ENCODE measurements at regions not wholly inside any gene's neighbourhood (a gene's known extent, or its start where the extent isn't known, plus 50 kb on each side); places are given as distances from the start of the nearest gene placed in this dataset.
"Not testable (repeated sequence)": the region's sequence is repeated elsewhere in the genome, so short reads cannot be mapped to it uniquely, and the experiment has no call there.

DNA sequence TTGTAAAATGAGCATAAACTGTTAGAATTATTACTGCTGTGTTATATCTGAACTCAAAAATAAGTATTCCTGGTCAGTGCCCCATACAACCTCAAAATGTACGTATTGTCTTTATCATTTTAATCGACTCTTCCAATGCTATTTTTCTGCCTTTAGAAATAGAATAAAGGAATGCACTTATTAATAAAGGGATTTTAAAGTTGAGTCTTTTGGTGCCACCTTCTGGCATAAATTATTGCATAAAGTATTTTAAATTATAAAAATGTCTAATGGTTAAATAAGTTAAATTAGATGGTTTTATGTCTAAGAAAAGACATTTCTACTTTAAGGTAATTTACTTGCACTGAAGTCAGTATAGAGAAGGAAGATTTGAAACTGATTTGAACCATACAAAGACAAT lies 424.0 kb upstream of the NDST4 start:
- TF ChIP-seq EP300 (IDR thresholded peaks at IDR 0.05): no peak
- TF ChIP-seq, protein P1, sequence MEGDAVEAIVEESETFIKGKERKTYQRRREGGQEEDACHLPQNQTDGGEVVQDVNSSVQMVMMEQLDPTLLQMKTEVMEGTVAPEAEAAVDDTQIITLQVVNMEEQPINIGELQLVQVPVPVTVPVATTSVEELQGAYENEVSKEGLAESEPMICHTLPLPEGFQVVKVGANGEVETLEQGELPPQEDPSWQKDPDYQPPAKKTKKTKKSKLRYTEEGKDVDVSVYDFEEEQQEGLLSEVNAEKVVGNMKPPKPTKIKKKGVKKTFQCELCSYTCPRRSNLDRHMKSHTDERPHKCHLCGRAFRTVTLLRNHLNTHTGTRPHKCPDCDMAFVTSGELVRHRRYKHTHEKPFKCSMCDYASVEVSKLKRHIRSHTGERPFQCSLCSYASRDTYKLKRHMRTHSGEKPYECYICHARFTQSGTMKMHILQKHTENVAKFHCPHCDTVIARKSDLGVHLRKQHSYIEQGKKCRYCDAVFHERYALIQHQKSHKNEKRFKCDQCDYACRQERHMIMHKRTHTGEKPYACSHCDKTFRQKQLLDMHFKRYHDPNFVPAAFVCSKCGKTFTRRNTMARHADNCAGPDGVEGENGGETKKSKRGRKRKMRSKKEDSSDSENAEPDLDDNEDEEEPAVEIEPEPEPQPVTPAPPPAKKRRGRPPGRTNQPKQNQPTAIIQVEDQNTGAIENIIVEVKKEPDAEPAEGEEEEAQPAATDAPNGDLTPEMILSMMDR (IDR thresholded peaks at IDR 0.05): peak in 2 of 7 experiments; percentile 9 to 18
- no peak overlapping the region for H3K27ac ChIP-seq
- no peaks in the 10 kb centered on the region for H3K27me3 ChIP-seq
- no peaks in the 10 kb centered on the region for H3K36me3 ChIP-seq
- 22 to 51% (median 37%) methylated on average over 2 of the region's 2 CpGs for WGBS, 5 donors
- no peaks in the 10 kb centered on the region for H3K9me3 ChIP-seq
- DNase-seq: peak in 1 of 2 donors; percentile 14
- no peak overlapping the region for H3K4me3 ChIP-seq
- no peaks in the 10 kb centered on the region for H3K4me1 ChIP-seq
- intact Hi-C loops (cut with DNase I; ENCODE audit: low total_unique reads): no loop called here

DNA sequence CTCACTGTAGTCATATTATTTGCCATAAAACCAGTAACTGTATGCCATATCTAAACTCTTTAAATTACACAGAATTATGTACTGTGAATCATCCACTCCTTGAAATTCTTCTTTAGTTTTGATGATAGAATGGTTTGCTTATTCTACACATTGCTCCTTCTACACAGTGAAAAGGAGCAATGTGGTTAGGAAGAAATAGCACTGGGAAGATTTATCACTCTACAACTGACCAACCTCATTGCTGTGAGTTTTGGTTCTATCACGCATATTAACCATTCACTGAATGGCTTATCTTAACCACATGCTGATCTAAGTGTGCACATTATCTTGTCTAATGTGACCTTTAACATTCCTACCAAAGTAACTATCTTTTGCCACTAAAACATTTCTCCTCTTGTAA lies 415.7 kb upstream of the NDST4 start:
- H3K4me1 ChIP-seq: no peaks in the 10 kb centered on the region
- no peaks in the 10 kb centered on the region for H3K27me3 ChIP-seq
- H3K9me3 ChIP-seq: no peaks in the 10 kb centered on the region
- no peak for DNase-seq
- H3K4me3 ChIP-seq: no peak overlapping the region
- no peak overlapping the region for H3K27ac ChIP-seq
- WGBS, 5 donors: 37 to 83% (median 48%) methylated on average over 1 of the region's 1 CpG
- intact Hi-C loops (cut with DNase I; ENCODE audit: low total_unique reads): no loop called here
- TF ChIP-seq, protein P1 (IDR thresholded peaks at IDR 0.05): no peak
- no peak for TF ChIP-seq POLR2A (IDR thresholded peaks at IDR 0.05)
- no peaks in the 10 kb centered on the region for H3K36me3 ChIP-seq

DNA sequence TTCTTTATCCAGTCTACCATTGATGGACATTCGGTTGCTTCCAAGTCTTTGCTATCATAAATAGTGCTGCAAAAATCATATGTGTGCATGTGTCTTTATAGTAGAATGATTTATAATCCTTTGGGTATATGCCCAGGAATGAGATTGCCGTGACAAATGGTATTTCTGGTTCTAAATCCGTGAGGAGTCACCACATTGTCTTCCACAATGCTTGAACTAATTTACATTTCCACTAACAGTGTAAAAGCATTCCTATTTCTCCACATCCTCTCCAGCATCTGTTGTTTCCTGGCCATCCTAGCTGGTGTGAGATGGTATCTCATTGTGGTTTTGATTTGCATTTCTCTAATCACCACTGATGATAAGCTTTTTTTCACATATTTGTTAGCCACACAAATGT lies 406.1 kb upstream of the NDST4 start:
- H3K36me3 ChIP-seq; DNase-seq; H3K4me3 ChIP-seq; intact Hi-C loops (cut with DNase I; ENCODE audit: low total_unique reads); H3K27ac ChIP-seq; H3K9me3 ChIP-seq; H3K4me1 ChIP-seq; H3K27me3 ChIP-seq: not testable (repeated sequence)
- 76 to 85% (median 84%) methylated on average over 3 of the region's 3 CpGs for WGBS, 5 donors

DNA sequence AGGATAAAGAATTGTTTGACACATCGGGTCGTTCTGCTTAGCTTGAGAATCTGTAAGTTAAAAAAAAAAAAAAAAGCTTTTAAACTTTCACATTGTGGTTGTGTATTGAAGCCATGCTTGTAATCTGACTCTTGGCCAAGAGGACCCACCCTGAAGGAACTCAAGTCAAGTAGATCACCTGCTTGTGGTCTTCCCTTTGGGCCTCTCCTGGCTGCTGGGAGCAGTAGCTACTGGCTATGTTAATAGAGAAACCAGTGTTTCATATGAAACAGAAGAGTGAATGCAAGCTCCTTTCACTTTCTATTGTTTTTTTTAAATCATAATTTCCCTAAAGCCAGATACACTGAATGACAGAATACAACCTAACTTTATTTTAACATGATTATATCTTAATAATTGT lies 402.4 kb upstream of the NDST4 start:
- TF ChIP-seq POLR2AphosphoS5 (IDR thresholded peaks at IDR 0.05): no peak
- TF ChIP-seq EP300 (IDR thresholded peaks at IDR 0.05): no peak
- TF ChIP-seq, protein P1 (IDR thresholded peaks at IDR 0.05): no peak
- TF ChIP-seq POLR2A (IDR thresholded peaks at IDR 0.05): no peak
- intact Hi-C loops (cut with DNase I; ENCODE audit: low total_unique reads): no loop called here
- Histone ChIP-seq H3K27ac (no peak overlapping the region), H3K9me3 (no peaks in the 10 kb centered on the region), H3K4me1 (no peaks in the 10 kb centered on the region), H3K27me3 (no peaks in the 10 kb centered on the region), H3K36me3 (no peaks in the 10 kb centered on the region), H3K4me3 (no peak overlapping the region)
- DNase-seq: peak in 1 of 2 donors; percentile 17
- 13 to 41% (median 38%) methylated on average over 2 of the region's 2 CpGs for WGBS, 5 donors

DNA sequence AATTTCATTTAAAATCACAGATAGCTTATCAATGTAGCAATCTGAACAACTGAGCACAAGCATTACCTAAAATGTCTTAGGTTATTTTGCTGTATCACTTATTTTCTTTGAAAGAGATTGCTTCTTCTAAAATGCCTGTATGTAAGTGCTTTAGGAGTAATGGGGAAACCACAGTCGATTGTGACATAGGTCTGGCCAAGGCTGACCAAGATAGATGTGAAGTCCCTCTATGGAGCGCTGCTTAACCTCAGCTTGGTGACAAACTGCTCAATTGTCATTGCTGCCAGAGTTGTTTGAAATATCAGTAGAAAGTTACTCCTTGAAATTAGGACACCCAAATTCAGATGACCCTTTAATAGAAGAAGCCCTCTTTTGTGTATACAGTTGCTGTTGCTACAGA lies 401.9 kb upstream of the NDST4 start:
- H3K9me3 ChIP-seq: no peaks in the 10 kb centered on the region
- H3K27me3 ChIP-seq: no peaks in the 10 kb centered on the region
- intact Hi-C loops (cut with DNase I; ENCODE audit: low total_unique reads): no loop called here
- H3K27ac ChIP-seq: no peak overlapping the region
- WGBS, 5 donors: 86 to 90% (median 88%) methylated on average over 2 of the region's 2 CpGs
- H3K4me1 ChIP-seq: no peaks in the 10 kb centered on the region
- no peak for TF ChIP-seq POLR2A (IDR thresholded peaks at IDR 0.05)
- TF ChIP-seq EP300 (IDR thresholded peaks at IDR 0.05): no peak
- TF ChIP-seq, protein P1 (IDR thresholded peaks at IDR 0.05): no peak
- no peak for TF ChIP-seq POLR2AphosphoS5 (IDR thresholded peaks at IDR 0.05)
- no peak overlapping the region for H3K4me3 ChIP-seq
- H3K36me3 ChIP-seq: no peaks in the 10 kb centered on the region
- no peak for DNase-seq
